ENCODE measurements at regions not wholly inside any gene's neighbourhood (a gene's known extent, or its start where the extent isn't known, plus 50 kb on each side); places are given as distances from the start of the nearest gene placed in this dataset.

GRCh38 chr16:79685871-79686270 lies 85.3 kb upstream of the MAF start:
- no peak for DNase-seq (ENCODE audit: low read depth in 2 of 3, low spot score in 1 of 3)

GRCh38 chr16:79679334-79679733 lies 78.8 kb upstream of the MAF start:
- DNase-seq (ENCODE audit: low read depth in 2 of 3, low spot score in 1 of 3) = no peak

- DNase-seq (ENCODE audit: low read depth in 2 of 3, low spot score in 1 of 3) = no peak
Measured at GRCh38 chr16:79677799-79678530, 77.4 kb upstream of the MAF start.

GRCh38 chr16:79673635-79674034 lies 73.1 kb upstream of the MAF start:
- DNase-seq (ENCODE audit: low read depth in 2 of 3, low spot score in 1 of 3) = no peak

DNA sequence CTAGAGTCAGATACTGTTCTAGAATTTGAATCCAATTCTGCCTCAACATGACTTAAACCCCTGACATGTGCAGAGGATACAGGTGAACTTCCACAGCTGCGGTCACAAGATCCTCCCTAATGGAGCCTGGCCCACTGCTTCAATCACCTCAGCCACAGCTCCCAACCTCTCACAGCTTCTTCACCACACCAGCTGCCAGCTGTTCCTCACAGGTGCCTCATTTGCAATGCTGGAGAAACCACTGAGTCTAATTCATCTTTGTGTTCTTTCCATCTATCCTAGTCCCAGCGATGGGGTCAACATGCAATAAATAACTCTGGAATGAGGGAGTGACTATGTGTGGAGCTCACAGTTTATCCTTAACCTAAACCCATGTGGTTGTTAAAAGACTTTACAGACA lies 72.0 kb upstream of the MAF start:
- DNase-seq (ENCODE audit: low read depth in 2 of 3, low spot score in 1 of 3) = no peak

DNA sequence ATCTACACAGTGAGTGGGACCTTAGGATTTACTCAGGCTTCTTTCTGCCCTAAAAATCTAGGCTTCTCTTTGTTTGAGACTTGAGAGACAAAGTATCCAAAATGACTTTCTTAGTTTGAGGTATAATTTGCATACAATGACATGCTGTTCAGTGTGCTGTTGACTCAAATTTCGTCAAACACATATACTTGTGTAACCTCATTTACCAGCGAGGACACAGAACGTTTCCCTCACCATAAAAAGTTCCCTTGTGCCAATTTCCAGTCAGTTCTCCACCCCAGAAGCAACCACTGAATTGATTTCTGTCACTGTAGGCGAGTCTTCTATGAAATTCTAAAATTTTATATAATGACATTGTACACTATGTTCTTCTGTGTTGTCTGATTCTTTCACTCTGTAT lies 68.0 kb upstream of the MAF start:
- DNase-seq (ENCODE audit: low read depth in 2 of 3, low spot score in 1 of 3) = no peak

- no peak for DNase-seq (ENCODE audit: low read depth in 2 of 3, low spot score in 1 of 3)
Measured at GRCh38 chr16:79665970-79666369, 65.4 kb upstream of the MAF start.

GRCh38 chr16:79664407-79664806 lies 63.9 kb upstream of the MAF start:
- no peak for DNase-seq (ENCODE audit: low read depth in 2 of 3, low spot score in 1 of 3)

GRCh38 chr16:79662669-79663313 lies 62.3 kb upstream of the MAF start:
- no peak for DNase-seq (ENCODE audit: low read depth in 2 of 3, low spot score in 1 of 3)

DNA sequence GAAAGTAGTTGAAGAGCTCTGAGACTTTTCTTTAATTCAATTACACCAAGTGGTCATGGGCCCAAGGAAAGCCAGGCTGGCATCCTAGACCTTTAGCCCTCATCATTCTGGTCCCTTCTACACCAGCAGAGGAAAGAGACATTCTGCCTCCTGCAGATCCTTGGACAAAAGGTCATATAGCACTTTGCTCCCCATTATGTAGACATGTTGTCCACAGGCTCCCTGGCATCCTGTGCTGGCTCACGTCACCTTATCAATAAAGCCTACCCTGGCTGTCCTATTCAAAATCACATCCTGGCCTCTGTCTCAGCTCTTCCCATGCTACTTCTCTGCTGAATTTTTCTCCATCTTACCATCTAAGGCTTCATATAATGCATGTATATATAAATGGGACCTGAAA lies 61.6 kb upstream of the MAF start:
- no peak for DNase-seq (ENCODE audit: low read depth in 2 of 3, low spot score in 1 of 3)

GRCh38 chr16:79661578-79661977 lies 61.0 kb upstream of the MAF start:
- DNase-seq (ENCODE audit: low read depth in 2 of 3, low spot score in 1 of 3) = no peak

- DNase-seq (ENCODE audit: low read depth in 2 of 3, low spot score in 1 of 3) = no peak
Measured at GRCh38 chr16:79659344-79659743, 58.8 kb upstream of the MAF start.

GRCh38 chr16:79658301-79659033 lies 57.9 kb upstream of the MAF start:
- no peak for DNase-seq (ENCODE audit: low read depth in 2 of 3, low spot score in 1 of 3)

GRCh38 chr16:79656553-79657115 lies 56.1 kb upstream of the MAF start:
- DNase-seq (ENCODE audit: low read depth in 2 of 3, low spot score in 1 of 3) = no peak

DNA sequence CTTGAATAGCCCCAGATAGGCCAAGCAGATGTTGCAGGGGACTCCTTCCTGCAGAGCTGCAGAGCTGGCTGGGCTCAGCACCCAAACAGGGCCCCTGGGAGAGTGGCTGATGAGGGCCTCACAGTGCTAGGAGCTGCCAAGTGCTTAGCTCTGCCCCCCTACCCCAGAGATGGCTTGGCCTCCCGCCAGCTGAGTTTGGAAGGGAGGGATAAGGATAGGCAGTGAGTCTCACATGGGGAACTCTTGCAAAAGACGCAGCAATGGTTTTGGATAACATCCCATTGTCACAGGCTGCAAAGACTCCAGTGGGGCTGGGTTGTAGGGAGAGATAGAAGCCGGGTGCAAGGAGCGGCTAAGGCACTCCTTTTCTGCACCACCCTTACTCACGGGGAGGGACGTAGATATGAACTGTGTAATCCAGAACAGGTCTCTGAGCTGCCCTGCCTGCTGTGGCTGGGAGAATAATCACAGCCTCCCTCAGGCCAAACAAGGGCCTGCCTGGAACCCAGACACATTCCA lies 52.9 kb upstream of the MAF start:
- DNase-seq (ENCODE audit: low read depth in 2 of 3, low spot score in 1 of 3) = no peak

GRCh38 chr16:79651363-79651762 lies 50.8 kb upstream of the MAF start:
- DNase-seq (ENCODE audit: low read depth in 2 of 3, low spot score in 1 of 3) = no peak

Data from stimulated activated CD4-positive, alpha-beta T cell treated with anti-CD3 and anti-CD28 coated beads, Interleukin-12 subunit alpha, Interleukin-12 subunit beta, amount 100 ng/mL, for 48 hours (primary cell).